HG02870 (cell line): ENCODE measurements at regions not wholly inside any gene's neighbourhood (a gene's known extent, or its start where the extent isn't known, plus 50 kb on each side); places are given as distances from the start of the nearest gene placed in this dataset.

Source experiments
- ATAC-seq: cut with Tn5 transposase; IDR thresholded peaks from one replicate; pipeline ENCODE4 v1.9.1; 2021; ENCODE audit warnings: mild to moderate bottlenecking, moderate library complexity; ENCODE audit not compliant: unreplicated experiment

DNA sequence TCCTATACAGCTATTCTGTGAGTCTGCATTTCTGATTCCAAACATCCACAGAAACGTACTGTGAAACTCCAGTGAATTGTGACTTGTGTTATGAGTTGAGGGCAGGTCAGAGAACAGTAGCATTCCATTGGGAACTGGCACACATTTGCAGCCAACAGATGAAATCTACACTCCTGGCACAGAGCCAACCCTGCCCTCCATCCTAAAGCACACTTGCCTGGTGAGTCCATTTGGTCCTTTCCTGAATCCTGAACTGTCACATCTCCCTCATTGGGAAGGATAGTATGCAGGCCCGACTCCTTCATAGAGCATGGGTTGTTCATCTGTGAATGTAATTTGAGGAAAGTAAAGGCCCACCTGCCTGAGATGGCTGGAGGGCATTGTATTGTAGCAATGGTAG, 314.3 kb upstream of the RASGRP1 start:
- ATAC-seq: no peak

DNA sequence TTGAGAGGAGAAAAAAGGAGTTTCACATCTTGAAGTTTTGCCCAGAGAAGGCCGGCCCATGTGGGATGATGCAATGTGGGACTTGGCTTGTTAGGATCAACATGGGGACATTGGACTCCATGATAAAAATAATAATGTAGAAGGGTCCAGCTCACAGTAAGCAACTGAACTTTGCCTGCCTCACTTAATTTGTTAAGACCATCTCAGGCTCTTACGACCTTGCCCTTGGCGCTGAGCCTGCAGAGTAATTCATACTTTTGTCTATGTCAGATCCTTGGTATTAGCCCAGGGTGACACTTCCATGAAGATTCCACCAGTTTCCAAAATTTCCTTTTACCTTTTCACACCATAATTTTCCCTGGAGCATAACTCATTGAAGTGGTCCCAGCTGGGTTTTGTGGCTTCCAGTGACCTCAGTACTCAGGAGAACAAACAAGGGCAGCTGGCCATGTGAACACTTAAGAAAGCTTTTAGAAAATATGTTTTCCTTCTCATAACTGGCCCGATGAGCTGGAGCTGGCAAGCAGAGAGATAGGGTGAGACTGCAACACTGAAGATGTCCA, 315.4 kb upstream of the RASGRP1 start:
- ATAC-seq: no peak

DNA sequence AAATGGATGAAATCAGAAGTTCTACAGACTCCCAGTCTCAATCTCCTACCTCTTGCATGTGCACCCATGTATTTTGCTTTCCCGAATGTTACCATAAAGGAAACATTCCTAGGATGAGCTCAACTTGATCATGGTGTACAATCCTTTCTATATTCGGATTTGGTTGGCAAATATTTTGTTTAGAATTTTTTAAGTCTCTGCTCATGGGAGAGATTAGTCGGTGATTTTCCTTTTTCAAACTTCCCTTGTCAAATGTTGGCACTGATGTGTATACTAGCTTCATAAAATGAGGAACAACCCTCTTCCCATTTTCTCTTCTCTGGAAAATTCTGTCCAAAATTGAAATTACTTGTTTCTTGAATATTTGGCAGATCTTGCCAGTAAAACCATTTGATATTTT, 317.6 kb upstream of the RASGRP1 start:
- ATAC-seq: no peak

DNA sequence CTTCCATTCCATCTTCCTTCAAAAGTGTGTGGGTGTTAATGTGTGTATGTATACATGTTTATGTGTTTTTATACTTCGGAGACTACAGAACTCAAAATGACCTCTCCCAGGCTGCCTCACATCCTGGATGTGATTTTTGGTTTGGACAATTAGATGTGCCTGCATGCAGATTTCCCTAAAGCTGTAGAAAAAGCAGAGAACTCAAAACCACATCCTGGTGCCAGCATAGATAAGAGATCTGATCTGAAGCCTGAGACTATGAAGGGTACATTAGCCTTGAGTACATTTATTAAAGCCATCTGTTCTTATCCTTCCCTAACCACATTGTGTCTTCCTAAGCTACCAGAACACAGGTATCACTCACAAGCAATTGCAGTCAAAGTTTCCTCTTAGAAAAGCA, 319.4 kb upstream of the RASGRP1 start:
- no peak for ATAC-seq

DNA sequence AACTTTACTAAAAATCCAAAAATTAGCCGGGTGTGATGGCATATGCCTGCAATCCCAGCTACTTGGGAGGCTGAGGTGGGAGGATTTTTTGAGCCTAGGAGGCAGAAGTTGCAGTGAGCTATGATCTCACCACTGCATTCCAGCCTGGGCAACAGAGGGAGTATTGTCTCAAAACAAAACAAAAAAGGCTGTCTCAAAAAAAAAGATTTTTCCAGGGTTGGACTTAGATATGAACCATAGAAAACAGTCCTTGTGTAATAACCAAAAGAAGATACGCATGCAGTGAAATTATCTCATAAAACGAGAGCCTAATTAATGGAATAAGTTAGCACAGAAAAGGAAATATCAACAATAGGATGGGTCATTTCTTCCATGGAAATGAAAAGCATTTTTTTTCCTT, 320.4 kb upstream of the RASGRP1 start:
- ATAC-seq: no peak

DNA sequence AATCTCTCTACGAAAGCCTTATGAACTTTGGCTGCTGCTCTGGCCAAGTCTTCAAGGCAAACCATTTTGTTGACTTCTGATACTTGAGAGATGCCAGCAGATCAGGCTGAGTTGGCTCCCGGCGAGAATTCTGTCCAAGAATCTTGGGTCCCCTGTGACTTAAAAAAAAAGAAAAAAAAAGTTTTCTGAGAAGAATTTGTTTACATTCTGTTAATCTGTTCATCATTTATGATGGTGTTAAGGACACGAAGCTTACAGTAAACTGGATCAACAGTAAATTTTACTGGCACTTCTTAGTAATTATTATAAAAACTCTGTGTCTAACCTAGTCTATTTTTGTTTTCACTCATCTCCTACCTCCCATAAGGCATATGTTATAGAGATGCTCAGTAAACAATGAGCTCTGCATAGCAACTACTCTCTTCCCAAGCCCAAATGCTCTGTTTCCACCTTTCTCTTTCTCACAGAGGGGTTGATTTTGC, 320.9 kb upstream of the RASGRP1 start:
- ATAC-seq: no peak

DNA sequence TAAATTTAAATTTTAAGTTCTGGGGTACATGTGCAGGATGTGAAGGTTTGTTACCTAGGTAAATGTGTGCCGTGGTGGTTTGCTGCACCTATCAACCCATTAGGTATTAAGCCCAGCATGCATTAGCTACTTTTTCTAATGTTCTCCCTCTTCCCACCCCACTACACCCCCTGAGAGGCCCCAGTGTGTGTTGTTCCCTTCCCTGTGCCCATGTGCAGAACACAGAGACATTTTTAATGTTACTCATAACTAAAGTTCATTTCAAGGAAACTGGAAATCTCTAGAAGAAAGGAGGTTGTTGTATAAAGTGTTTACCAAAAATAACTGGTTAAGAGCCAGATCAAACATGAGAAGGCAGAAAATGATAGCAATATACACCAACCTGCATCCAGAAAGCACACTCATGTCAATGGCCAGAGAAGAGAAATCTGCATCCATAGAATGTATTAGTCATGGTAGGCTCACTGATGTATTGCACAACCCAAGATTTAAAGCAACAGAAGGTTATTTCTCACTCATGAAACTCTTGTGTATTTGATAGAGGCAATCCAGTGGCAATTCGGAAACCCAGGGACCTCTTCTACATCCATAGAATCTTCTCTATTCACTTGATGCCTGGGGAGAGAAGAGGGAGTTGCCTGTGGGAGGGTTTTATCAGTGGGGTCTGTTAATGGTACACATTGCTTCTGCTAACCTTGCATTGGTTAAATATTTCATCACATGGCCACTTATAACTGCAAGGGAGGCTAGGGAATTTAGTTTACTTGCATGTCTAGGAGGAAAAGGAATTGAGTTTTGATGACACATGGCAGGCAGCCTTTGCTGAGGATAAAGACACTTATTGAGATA, 321.9 kb upstream of the RASGRP1 start:
- ATAC-seq: no peak

DNA sequence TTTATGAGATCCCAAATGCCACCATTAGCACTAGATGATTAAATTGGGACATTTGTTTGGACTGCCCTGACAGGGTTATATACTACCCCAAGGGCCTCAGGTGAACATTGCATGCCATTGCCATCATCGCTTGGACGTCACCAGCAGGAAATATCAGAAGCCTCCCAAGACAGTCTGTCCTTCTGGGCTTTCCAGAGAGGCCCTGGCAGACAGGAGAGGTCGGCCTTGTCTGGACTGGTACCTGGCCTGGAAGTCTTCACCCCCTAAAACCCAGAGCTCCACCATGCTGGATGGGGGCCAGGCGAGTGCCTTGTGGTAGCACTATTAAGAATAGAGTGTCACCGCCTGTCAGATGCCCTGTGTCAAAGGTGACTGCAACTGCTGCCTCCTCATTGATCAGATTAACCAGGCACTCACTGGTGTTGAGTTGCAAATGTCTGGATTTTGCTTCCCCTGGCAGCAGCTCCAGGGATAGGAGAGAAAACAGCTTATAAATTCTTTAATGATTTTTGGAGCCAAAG, 324.1 kb upstream of the RASGRP1 start:
- ATAC-seq: no peak

DNA sequence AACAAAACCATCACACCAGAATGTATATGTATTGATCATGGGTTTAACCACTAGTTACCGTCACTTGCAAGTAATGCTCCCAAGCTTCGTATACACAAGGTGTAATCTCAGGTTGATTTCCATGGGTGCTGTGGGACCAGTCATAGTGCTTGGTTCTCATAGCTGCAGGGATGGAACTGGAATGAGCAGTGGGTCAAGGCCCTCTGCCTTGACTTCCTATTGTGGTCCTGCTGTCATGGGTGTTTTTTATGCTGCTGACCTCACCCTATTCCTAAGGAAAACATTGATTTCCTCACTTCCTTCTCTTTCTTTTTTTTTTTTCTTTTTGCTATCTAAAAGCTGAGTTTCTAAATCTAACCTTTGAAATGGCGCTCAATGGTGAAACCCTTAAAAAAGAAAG, 325.6 kb upstream of the RASGRP1 start:
- no peak for ATAC-seq

DNA sequence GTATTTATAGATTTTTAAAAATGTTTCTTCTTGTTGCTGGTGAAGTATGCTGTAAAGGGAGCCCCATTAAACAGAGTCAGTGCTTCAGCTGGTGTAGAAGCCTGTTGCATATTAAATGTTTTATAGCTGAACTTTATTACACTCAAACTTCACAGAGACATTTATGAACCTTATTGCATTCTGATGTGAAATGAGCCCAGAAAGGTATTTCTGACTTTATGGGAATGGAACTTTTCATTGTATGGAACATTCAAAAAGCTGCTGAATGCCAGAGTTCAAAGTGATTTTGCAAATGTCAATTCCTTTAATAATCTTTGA, 329.3 kb upstream of the RASGRP1 start:
- no peak for ATAC-seq

DNA sequence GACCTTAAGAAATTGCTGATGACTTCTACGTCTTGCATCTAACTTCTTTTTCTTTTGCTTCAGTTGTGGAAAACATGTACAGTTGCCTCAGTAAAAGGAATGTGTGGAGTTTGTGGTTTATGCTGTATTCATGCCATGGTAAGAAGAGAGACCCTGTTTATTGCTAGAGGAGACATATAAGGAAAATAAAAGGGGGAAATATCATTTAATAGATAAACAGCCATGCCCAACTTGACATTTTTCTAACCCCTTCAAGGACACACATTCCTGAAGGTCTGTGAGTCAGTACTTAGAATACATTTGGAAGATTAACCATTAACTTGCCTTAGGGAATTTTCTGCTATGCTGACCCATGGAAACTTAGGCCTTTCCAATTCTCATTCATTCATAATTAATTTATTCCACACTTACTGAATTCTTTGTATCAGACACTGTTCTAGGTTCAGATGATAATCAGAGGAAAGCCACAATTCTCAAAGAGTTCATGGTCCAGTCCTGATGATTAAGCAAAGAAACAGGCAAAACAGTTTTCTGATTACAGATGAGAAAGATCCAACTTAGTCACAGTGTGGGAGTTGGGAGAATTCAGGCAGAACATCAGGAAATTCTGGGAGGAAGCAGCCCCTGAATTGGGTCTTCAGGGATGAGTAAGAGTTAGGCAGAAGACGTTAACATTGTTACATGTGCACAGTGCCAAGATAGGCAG, 329.8 kb upstream of the RASGRP1 start:
- ATAC-seq: no peak

DNA sequence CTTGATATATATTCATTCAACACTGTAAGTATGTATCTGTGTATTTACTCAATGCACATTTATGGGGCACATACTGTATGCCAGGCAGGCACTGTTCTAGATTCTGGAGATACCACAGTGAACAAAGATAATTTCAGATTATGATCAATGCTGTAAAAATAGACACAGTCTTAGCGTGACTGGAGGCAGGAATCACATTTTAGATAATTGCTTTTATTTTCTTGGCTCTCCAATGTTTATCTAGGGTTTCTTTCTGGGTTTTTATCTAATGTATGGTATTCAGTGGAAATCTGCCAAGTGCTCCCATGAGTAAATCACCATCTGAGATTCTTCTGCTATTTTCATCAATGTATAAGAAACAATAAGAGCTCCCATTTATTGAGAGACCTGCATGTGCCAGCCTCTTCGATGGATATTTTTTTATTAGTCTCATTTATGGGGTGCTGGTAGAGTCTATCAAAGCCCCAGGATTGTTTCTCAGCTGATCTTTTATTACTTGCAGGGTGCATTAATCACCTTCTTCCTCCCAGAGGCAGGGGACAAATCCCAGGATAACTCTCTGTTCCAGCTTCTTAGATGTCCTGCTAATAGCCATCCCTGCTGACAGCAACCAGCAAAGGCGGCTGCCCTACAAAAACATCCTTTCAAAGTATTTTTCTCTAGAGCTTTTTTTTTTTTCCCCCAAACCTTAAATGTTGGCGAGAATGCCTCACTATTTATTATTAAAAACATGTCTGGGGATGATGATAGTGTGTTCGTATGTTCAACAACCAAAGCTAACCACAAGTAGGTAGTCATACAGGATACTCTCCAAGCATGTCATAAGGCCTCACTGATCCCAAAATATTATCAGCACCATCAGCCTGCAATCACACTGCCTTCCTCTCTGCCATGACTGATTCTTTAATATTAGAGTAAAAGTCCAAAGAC, 331.0 kb upstream of the RASGRP1 start:
- ATAC-seq: no peak

DNA sequence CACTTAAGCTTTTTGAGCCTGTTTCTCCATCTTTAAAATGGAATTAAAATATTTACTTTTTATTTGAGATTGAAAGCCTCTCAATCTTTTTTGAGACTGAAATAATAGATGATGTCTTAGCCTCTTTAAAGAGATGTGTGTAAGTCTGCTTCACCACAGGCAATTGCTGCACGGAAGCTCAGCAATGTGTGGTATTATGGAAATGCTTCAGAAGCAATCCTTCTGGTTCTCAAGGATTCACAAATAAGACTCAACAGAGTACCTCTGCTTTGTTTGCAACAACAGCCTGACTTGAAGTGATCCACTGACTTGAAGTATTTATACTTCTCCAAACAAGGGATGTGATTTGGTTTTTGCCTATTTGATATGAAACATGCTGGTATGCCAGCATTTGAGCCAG, 332.0 kb upstream of the RASGRP1 start:
- no peak for ATAC-seq

DNA sequence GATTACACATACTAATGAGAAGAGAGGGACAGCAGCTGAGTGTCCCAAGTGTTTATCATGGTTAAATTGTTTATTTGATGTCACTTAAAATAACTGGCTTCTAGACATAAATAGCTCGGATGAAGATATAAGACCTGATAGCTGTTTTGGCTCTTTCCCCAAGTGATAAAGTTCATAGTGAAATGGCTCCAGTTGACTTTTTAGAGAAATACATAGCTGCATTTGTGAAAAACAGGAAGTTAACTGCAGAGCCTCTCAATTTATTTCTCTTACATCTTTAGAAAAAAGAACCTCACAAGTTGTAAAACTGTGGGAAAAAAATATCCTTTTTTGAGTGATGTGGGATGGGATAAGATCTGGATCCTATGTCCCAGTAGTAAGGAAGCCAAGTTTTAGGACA, 332.9 kb upstream of the RASGRP1 start:
- ATAC-seq: no peak

DNA sequence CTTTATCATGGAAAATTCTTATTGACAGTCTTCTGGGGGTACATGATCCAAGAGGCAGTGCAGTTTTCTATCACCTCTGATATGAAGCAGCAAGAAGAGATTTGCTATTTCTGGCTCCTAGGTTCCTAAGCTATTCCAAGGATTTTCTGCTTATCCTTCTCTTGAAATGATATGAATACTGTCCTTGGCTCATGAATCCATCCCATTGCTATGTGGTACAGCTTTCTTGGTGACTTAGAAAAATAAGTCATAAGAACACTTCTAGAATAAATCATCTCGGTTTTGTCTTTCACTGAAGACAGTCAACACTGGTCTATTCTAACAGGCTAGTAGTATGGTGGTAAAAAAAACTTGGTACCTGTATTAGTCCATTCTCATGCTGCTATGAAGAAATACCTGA, 333.6 kb upstream of the RASGRP1 start:
- ATAC-seq: no peak

DNA sequence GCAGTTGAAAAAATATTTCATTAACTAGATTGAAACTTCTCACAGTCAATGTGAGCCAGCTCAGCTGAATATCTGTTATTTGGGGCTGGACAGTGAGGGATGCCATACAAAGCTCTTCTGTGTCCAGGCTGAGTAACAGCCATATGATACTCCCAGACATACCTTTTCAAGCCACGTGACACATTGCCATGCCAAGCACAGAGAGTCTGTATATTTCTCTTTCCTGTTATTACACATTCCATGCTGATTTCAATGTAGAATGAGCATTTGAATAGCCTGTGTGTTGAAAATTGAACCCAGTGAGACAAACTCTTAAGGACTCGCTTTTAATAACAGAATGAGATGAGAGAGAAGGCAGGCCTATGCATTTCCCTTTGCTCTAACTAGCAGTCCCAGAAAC, 334.7 kb upstream of the RASGRP1 start:
- no peak for ATAC-seq

DNA sequence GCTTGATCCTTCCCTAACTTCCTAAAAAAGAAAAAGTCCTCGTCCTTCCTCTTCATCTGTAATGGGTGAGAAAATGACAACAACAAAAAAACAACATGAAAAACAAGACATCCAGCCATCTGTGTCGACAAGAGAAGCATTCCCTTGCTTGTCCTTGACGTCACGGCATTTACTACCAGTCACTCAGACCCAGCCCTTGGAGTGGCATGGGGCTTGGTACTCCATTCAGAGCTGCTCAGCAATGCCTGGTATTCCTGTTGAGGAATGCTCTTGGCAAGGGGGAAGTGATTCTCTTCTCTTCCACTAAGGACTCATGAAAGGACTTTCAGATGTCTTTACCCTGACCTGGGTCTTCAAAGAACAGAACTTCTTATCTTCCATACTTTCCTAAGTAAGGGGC, 339.7 kb upstream of the RASGRP1 start:
- ATAC-seq: no peak

DNA sequence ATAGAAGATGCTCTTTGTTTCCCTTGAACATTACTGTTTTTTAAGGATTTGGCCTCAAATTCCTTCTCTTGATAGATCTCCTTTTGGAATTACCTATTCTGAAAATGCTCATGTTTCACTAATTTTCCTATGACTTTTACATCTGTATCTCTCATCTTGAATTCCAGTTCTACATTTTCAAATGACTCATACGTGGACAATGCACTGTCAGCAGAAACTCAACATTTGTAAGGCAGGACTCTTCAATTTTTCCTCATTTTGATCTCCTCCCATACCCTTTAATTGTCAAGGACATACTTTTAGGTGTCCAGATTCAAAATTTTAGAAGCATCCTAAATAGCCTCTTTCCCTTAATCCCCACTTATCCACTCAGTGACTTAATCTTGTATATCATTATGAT, 341.0 kb upstream of the RASGRP1 start:
- no peak for ATAC-seq

DNA sequence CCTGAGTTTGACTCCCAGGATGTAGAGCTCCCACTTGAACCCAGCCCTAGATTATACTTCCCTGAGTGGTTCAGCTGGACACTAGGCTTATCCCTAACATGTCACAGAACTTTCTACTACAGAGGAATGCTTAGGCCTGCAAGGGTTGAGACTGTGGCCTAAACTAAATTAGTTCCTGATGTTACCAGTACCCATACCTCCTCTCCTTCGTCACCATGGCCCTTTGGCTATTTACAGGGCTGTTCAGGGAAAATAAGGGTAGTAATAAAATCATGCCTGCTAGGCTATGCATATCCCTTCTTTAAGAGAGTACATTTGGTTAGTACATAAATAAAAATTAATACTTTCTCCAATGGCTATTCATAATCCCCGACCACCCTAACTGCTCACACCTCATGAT, 356.4 kb upstream of the RASGRP1 start:
- ATAC-seq: no peak

DNA sequence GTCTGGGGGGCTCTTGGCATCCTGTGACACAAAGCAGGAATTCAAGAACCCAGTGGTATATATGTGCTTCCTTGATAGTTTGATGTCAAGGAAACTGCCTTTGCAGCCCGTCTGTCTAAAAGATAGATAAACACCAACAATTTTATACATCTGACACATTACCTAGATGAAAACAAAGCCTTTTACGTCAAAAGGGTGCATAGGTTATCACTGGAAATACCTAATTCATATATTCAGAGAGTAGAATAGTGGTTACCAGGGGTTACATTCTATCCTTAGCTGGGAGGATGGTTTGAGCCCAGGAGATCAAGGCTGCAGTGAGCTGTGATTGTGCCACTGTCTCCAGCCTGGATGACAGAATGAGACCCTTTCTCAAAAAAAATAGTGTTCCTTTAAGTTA, 356.9 kb upstream of the RASGRP1 start:
- ATAC-seq: no peak

DNA sequence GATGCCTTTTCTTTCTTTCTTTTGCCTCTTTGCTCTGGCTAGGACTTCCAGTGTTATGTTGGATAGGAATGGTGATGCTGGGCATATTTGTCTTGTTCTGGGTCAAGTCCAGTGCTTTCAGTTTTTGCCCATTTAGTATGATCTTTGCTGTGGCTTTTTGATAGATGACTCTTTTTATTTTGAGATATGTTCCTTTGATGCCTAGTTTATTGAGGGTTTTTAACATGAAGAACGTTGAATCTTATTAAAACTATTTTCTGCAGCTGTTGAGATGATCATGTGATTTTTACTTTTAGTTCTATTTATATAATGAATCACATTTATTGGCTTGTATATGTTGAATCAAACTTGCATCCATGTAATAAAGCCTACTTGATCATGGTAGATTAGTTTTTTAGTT, 363.8 kb upstream of the RASGRP1 start:
- no peak for ATAC-seq
